Stomach (tissue), 4 donors: ENCODE measurements at regions not wholly inside any gene's neighbourhood (a gene's known extent, or its start where the extent isn't known, plus 50 kb on each side); places are given as distances from the start of the nearest gene placed in this dataset.

Source experiments
- CTCF ChIP-seq, 7 experiments: fragments of 450-650 bp in 4 of 7; fragments of 200-600 bp in 3 of 7; sonication (generic) in 3 of 7; IDR thresholded peaks; one replicate each; pipeline ENCODE4 v1.5.1; 2016 to 2019; ENCODE audit warnings: antibody characterized with exemption in 7 of 7, control low read depth in 2 of 7, mild to moderate bottlenecking in 1 of 7
- POLR2AphosphoS5 ChIP-seq, 3 donors: sonication (generic); formaldehyde crosslinking; IDR thresholded peaks; one replicate each; pipeline ENCODE4 v1.6.1; 2016; ENCODE audit warnings: antibody characterized with exemption in 3 of 3

GRCh38 chr13:30124131-30124768, 183.1 kb downstream of the KATNAL1 start:
- TF ChIP-seq CTCF (IDR thresholded peaks at IDR 0.05), result no peak
- no peak for TF ChIP-seq POLR2AphosphoS5 (IDR thresholded peaks at IDR 0.05)
